ENCODE measurements at regions not wholly inside any gene's neighbourhood (a gene's known extent, or its start where the extent isn't known, plus 50 kb on each side); places are given as distances from the start of the nearest gene placed in this dataset.
A peak's percentile ranks its signal among the peaks of the same experiment; 100 is the strongest.

DNA sequence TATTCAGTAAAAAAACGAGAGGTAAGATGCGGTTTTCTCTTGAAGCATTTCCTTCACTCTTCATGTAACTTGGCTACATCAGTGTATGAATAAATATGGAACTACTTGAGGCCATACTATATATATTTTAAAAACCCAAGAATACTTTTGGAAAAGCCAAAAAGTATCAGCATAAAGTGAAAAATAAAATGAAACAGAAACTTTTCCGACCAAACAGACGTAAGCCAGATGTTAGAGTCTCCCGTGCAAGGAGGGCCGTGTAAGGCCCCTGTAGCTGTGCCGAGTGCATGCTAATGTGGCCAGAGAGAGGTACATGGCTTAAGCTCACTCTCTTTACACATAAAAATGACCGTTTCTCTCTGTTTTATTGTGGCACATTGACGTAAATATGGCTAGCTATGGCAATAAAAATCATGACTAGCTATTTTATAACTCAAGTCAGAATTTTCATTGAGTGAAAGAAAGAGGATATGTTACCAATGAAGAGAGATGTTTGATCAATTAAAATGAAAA, 140.1 kb upstream of the GMDS start:
- ATAC-seq (ENCODE audit: insufficient number of reproducible peaks, low FRiP score, low read depth): no peak
- TF ChIP-seq CTCF (IDR thresholded peaks at IDR 0.05): no peak

DNA sequence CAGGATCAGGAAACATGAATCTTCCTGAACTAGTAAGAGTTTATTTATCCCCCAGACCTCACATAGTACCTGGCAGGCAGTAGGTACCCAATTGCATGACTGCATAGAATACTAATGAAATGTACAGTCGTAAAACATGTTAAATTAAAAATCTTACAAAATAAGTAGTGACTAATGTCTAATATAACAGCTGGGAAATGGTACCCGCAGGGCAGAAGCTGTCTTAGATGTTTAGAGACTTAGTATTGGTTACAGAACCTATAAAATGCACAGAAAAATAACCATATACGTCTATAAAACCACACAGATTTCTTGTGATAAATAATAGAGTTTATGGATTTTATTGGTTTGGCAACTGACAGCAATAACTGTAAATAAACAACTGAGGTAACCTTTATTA, 139.1 kb upstream of the GMDS start:
- Histone ChIP-seq H3K4me1 (ENCODE audit: control insufficient read depth in 1 of 2, low read depth in 2 of 2) (peaks cover 2 to 23% of the 10 kb centered on the region in 2 donors), H3K36me3 (no peaks in the 10 kb centered on the region), H3K9me3 (no peaks in the 10 kb centered on the region), H3K27me3 (replicated peaks; ENCODE audit: insufficient read depth) (no peaks in the 10 kb centered on the region), H3K4me3 (no peak overlapping the region), H3K27ac (no peak overlapping the region)
- no peak for ATAC-seq (ENCODE audit: insufficient number of reproducible peaks, low FRiP score, low read depth)
- no peak for DNase-seq (ENCODE audit: low spot score)
- no peak for TF ChIP-seq CTCF (IDR thresholded peaks at IDR 0.05)

More for the DNA sequence above, 140.1 kb upstream of the GMDS start:
- Histone ChIP-seq H3K4me3 (no peak overlapping the region), H3K27me3 (replicated peaks; ENCODE audit: insufficient read depth) (no peaks in the 10 kb centered on the region), H3K9me3 (no peaks in the 10 kb centered on the region), H3K27ac (no peak overlapping the region), H3K4me1 (ENCODE audit: control insufficient read depth in 1 of 2, low read depth in 2 of 2) (peaks cover 2 to 23% of the 10 kb centered on the region in 2 donors), H3K36me3 (no peaks in the 10 kb centered on the region)
- no peak for DNase-seq (ENCODE audit: low spot score)

DNA sequence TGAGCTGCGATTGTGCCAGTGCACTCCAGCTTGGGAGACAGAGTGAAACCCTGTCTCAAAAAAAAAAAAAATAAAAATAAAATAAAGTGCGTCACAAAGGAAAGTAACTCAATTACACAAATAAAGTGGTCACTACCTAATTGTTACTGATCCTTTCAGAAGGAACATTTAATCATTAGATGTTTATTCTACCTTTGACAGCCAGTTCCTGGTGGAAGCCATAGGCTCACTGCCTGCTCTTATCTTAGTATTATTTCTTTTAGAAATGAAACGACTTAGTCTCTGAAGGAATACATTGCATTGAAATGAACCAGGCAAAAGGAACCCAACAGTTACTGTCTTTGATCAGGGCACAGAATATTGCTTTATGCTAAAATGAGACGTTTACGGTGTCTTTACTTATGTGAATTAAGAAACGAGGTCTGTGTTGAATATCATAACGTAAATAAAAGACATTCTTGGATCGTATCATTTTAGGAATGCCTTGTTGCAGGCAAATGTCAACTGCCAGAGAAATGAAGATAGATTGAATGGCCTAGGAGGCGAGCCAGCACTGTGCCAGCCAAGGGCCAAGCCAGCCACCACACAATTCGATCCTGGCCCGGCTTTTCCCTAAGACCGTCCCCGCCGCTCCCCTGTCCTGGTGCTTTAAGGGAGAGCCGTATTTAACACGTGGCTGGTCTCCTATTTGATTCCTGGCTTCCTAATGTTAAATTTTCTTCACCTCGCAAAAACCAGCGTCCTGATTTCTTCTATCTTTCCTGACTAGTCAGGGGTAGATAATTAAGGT, 136.7 kb upstream of the GMDS start:
- no peak for TF ChIP-seq CTCF (IDR thresholded peaks at IDR 0.05)
- no peak for DNase-seq (ENCODE audit: low spot score)
- peak overlapping the region; percentile 88 to 89 for H3K27ac ChIP-seq
- peak overlapping the region; percentile 68 for H3K4me3 ChIP-seq
- H3K4me1 ChIP-seq (ENCODE audit: control insufficient read depth in 1 of 2, low read depth in 2 of 2): peaks cover 12 to 37% of the 10 kb centered on the region in 2 donors
- no peaks in the 10 kb centered on the region for H3K36me3 ChIP-seq
- H3K27me3 ChIP-seq (replicated peaks; ENCODE audit: insufficient read depth): no peaks in the 10 kb centered on the region
- no peaks in the 10 kb centered on the region for H3K9me3 ChIP-seq
- no peak for ATAC-seq (ENCODE audit: insufficient number of reproducible peaks, low FRiP score, low read depth)

- H3K27ac ChIP-seq: no peak overlapping the region
- H3K4me3 ChIP-seq: no peak overlapping the region
- peaks cover 12 to 39% of the 10 kb centered on the region in 2 donors for H3K4me1 ChIP-seq (ENCODE audit: control insufficient read depth in 1 of 2, low read depth in 2 of 2)
- DNase-seq (ENCODE audit: low spot score) (no peak), ATAC-seq (ENCODE audit: insufficient number of reproducible peaks, low FRiP score, low read depth) (no peak)
- H3K27me3 ChIP-seq (replicated peaks; ENCODE audit: insufficient read depth): no peaks in the 10 kb centered on the region
- no peaks in the 10 kb centered on the region for H3K9me3 ChIP-seq
- no peaks in the 10 kb centered on the region for H3K36me3 ChIP-seq
- no peak for TF ChIP-seq CTCF (IDR thresholded peaks at IDR 0.05)
Observed at GRCh38 chr6:2378891-2379652, 133.7 kb upstream of the GMDS start.

GRCh38 chr6:2378046-2378657, 132.7 kb upstream of the GMDS start:
- ATAC-seq (ENCODE audit: insufficient number of reproducible peaks, low FRiP score, low read depth): no peak
- Histone ChIP-seq H3K27ac (peak overlapping the region in 1 of 2 donors; percentile 40), H3K4me3 (no peak overlapping the region)

More at GRCh38 chr6:2378046-2378657, 132.7 kb upstream of the GMDS start:
- Histone ChIP-seq H3K27me3 (replicated peaks; ENCODE audit: insufficient read depth) (no peaks in the 10 kb centered on the region), H3K4me1 (ENCODE audit: control insufficient read depth in 1 of 2, low read depth in 2 of 2) (peaks cover 10 to 36% of the 10 kb centered on the region in 2 donors), H3K9me3 (no peaks in the 10 kb centered on the region), H3K36me3 (no peaks in the 10 kb centered on the region)
- no peak for TF ChIP-seq CTCF (IDR thresholded peaks at IDR 0.05)
- DNase-seq (ENCODE audit: low spot score): no peak

Data from thoracic aorta (tissue), 2 donors.